H9 (cell line): ENCODE measurements at regions not wholly inside any gene's neighbourhood (a gene's known extent, or its start where the extent isn't known, plus 50 kb on each side); places are given as distances from the start of the nearest gene placed in this dataset.

ENCODE experiments used
- DNase-seq: peaks from one replicate; pipeline ENCODE4 v3.0.0-alpha.2; 2017
- H2AFZ ChIP-seq: one replicate; pipeline ENCODE4 v1.6.1; 2013; ENCODE audit warnings: mild to moderate bottlenecking, low read length, control low read depth, moderate library complexity
- H2AK5ac ChIP-seq: 2 replicates; pipeline ENCODE4 v1.6.1; 2013; ENCODE audit warnings: low read length, control low read depth, mixed read lengths; ENCODE audit not compliant: insufficient read length
- H2BK120ac ChIP-seq: one replicate; pipeline ENCODE4 v1.6.1; 2013; ENCODE audit warnings: low read depth, mild to moderate bottlenecking, low read length, control low read depth, inconsistent platforms; ENCODE audit not compliant: poor library complexity, severe bottlenecking
- H2BK12ac ChIP-seq: 2 replicates; pipeline ENCODE4 v1.6.1; 2013; ENCODE audit warnings: low read length, control low read depth, mixed read lengths, low read depth; ENCODE audit not compliant: insufficient read length
- H2BK15ac ChIP-seq: 2 replicates; pipeline ENCODE4 v1.6.1; 2013; ENCODE audit warnings: low read depth, low read length, control low read depth
- H2BK20ac ChIP-seq: one replicate; pipeline ENCODE4 v1.6.1; 2013; ENCODE audit warnings: low read depth, mild to moderate bottlenecking, low read length, control low read depth, inconsistent platforms; ENCODE audit not compliant: poor library complexity, severe bottlenecking
- H2BK5ac ChIP-seq: 2 replicates; pipeline ENCODE4 v1.6.1; 2013; ENCODE audit warnings: low read length, control low read depth, mixed read lengths; ENCODE audit not compliant: insufficient read length
- H3K14ac ChIP-seq: 2 replicates; pipeline ENCODE4 v1.6.1; 2013; ENCODE audit warnings: low read length, control low read depth; ENCODE audit not compliant: insufficient read depth
- H3K18ac ChIP-seq: 2 replicates; pipeline ENCODE4 v1.6.1; 2013; ENCODE audit warnings: low read depth, mild to moderate bottlenecking, mixed read lengths, low read length, control low read depth; ENCODE audit not compliant: insufficient read length
- H3K23ac ChIP-seq: 2 replicates; pipeline ENCODE4 v1.6.1; 2013; ENCODE audit warnings: low read length, control low read depth, mixed read lengths, low read depth; ENCODE audit not compliant: insufficient read length
- H3K23me2 ChIP-seq: 2 replicates; pipeline ENCODE4 v1.6.1; 2013; ENCODE audit warnings: low read depth, mild to moderate bottlenecking, mixed read lengths, low read length, control low read depth; ENCODE audit not compliant: insufficient read length, poor library complexity, severe bottlenecking
- H3K27ac ChIP-seq: 2 replicates; pipeline ENCODE4 v1.5.1; 2013; ENCODE audit warnings: low read length, control low read depth, mixed read lengths, low read depth; ENCODE audit not compliant: insufficient read length
- H3K27me3 ChIP-seq: 2 replicates; pipeline ENCODE4 v1.6.1; 2013; ENCODE audit warnings: low read length, control low read depth, inconsistent platforms; ENCODE audit not compliant: insufficient read depth
- H3K4ac ChIP-seq: 2 replicates; pipeline ENCODE4 v1.6.1; 2013; ENCODE audit warnings: low read depth, mild to moderate bottlenecking, control low read depth, inconsistent platforms, low read length, moderate library complexity
- H3K4me1 ChIP-seq: 2 replicates; pipeline ENCODE4 v1.6.1; 2013; ENCODE audit warnings: low read length, control low read depth, inconsistent platforms; ENCODE audit not compliant: insufficient read depth
- H3K4me2 ChIP-seq: 2 replicates; pipeline ENCODE4 v1.6.1; 2013; ENCODE audit warnings: low read length, control low read depth, mixed read lengths; ENCODE audit not compliant: insufficient read length, insufficient read depth
- H3K56ac ChIP-seq: 2 replicates; pipeline ENCODE4 v1.6.1; 2013; ENCODE audit warnings: low read depth, mild to moderate bottlenecking, mixed read lengths, low read length, control low read depth; ENCODE audit not compliant: insufficient read length
- H3K79me1 ChIP-seq: 2 replicates; pipeline ENCODE4 v1.6.1; 2013; ENCODE audit warnings: low read depth, mild to moderate bottlenecking, moderate library complexity, low read length, control low read depth, inconsistent platforms; ENCODE audit not compliant: insufficient read depth, poor library complexity, severe bottlenecking
- H3K79me2 ChIP-seq: 2 replicates; pipeline ENCODE4 v1.6.1; 2013; ENCODE audit warnings: low read length, control low read depth, inconsistent platforms; ENCODE audit not compliant: insufficient read depth
- H3K9ac ChIP-seq: 2 replicates; pipeline ENCODE4 v1.6.1; 2013; ENCODE audit warnings: low read length, control low read depth, mixed read lengths; ENCODE audit not compliant: insufficient read length; ENCODE audit errors: extremely low read depth
- H3K9me3 ChIP-seq: one replicate; pipeline ENCODE4 v1.6.1; 2013; ENCODE audit warnings: low read depth, low read length, inconsistent platforms; ENCODE audit not compliant: control insufficient read depth
- H3T11ph ChIP-seq: one replicate; pipeline ENCODE4 v1.6.1; 2013; ENCODE audit warnings: mild to moderate bottlenecking, low read length, control low read depth, inconsistent platforms
- H4K20me1 ChIP-seq: one replicate; pipeline ENCODE4 v1.6.1; 2013; ENCODE audit not compliant: control insufficient read depth, insufficient read length, insufficient read depth
- H4K5ac ChIP-seq: 2 replicates; pipeline ENCODE4 v1.6.1; 2013; ENCODE audit warnings: low read depth, mild to moderate bottlenecking, mixed read lengths, low read length, control low read depth; ENCODE audit not compliant: insufficient read length
- H4K8ac ChIP-seq: replicated peaks from 2 replicates; pipeline ENCODE4 v1.6.1; 2013; ENCODE audit warnings: low read length, control low read depth, mixed read lengths, low read depth; ENCODE audit not compliant: insufficient read length
- H4K91ac ChIP-seq: 2 replicates; pipeline ENCODE4 v1.6.1; 2013; ENCODE audit warnings: low read depth, mild to moderate bottlenecking, moderate library complexity, mixed read lengths, low read length, control low read depth; ENCODE audit not compliant: insufficient read length
- H3K27ac Mint-ChIP-seq, 3 experiments: 2 replicates in 2 of 3; 3 replicates in 1 of 3; pipeline ENCODE4 v1.8.0; 2020 to 2021; ENCODE audit warnings: mixed read lengths in 3 of 3, mild to moderate bottlenecking in 1 of 3, moderate library complexity in 1 of 3
- H3K27me3 Mint-ChIP-seq: 2 replicates; pipeline ENCODE4 v1.8.0; 2021; ENCODE audit warnings: low read depth, mild to moderate bottlenecking, moderate library complexity, mixed read lengths
- H3K36me3 Mint-ChIP-seq, 3 experiments: 2 replicates in 2 of 3; 3 replicates in 1 of 3; pipeline ENCODE4 v1.8.0; 2020 to 2021; ENCODE audit warnings: low read depth in 3 of 3, mixed read lengths in 3 of 3; ENCODE audit not compliant: insufficient read depth in 1 of 3
- H3K4me1 Mint-ChIP-seq, 2 experiments: 2 replicates each; pipeline ENCODE4 v1.8.0; 2020; ENCODE audit warnings: mixed read lengths in 2 of 2
- H3K4me3 Mint-ChIP-seq, 2 experiments: 2 replicates in 1 of 2; 3 replicates in 1 of 2; pipeline ENCODE4 v1.8.0; 2020 to 2021; ENCODE audit warnings: mild to moderate bottlenecking in 2 of 2, mixed read lengths in 2 of 2, moderate library complexity in 1 of 2
- H3K9me3 Mint-ChIP-seq, 2 experiments: 2 replicates in 1 of 2; 3 replicates in 1 of 2; pipeline ENCODE4 v1.8.0; 2020; ENCODE audit warnings: mild to moderate bottlenecking in 2 of 2, mixed read lengths in 2 of 2, moderate library complexity in 1 of 2
- WGBS: extraction: QIAGEN DNeasy Blood & Tissue Kit; methylation state at CpG from one replicate; pipeline ENCODE4 v1.1.7; 2013; ENCODE audit warnings: missing lambda C conversion rate, low lambda C conversion rate, mixed read lengths; ENCODE audit not compliant: insufficient read length; ENCODE audit errors: extremely low coverage; 5-methylcytosine and 5-hydroxymethylcytosine counted together
- TF ChIP-seq, protein P1 (sequence below): fragments of 200-600 bp; sonication (generic); conservative IDR thresholded peaks from 3 replicates; pipeline ENCODE4 v1.8.0; 2021; ENCODE audit warnings: antibody characterized with exemption, mild to moderate bottlenecking

DNA sequence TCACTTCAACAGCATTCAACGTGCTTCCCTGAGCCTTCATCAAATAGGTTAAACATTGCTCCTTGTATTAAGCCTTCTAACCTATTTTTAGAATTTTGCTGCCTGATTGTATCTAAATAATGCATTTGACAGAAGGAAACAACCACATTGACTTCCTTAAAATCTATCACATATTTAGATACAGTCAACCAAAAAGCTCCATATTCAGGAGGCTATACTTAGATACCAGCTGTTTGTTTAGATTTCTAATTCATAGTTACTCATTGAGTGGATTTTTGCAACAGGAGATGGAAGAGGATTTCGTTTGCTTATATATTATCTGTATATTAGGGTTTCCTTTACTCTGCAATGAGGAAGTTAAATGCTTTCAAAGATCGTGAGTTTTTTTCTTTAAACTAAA, 241.1 kb upstream of the PPP1R2C start:
- Histone ChIP-seq H3K27ac (no peak overlapping the region), H3K4me2 (no peak overlapping the region)

More for the DNA sequence above, 241.1 kb upstream of the PPP1R2C start:
- Mint-ChIP-seq H3K4me3 (no peak overlapping the region), H3K9me3 (peaks cover 33 to 76% of the 10 kb centered on the region in 2 experiments), H3K36me3 (peaks cover 27 to 57% (median 37%) of the 10 kb centered on the region in 3 experiments), H3K27me3 (no peaks in the 10 kb centered on the region), H3K27ac (no peak overlapping the region), H3K4me1 (peaks cover 7 to 11% of the 10 kb centered on the region in 2 experiments)
- H2BK15ac ChIP-seq: no peak overlapping the region
- no peaks in the 10 kb centered on the region for H3K23me2 ChIP-seq
- no peak overlapping the region for H3K23ac ChIP-seq
- no peak overlapping the region for H3T11ph ChIP-seq
- H3K9me3 ChIP-seq: no peaks in the 10 kb centered on the region
- no peak overlapping the region for H2AK5ac ChIP-seq
- H4K91ac ChIP-seq: no peak overlapping the region
- no peak overlapping the region for H3K4ac ChIP-seq
- H4K8ac ChIP-seq: no peak overlapping the region
- no peaks in the 10 kb centered on the region for H3K79me2 ChIP-seq
- no peak overlapping the region for H2BK12ac ChIP-seq
- no peaks in the 10 kb centered on the region for H4K20me1 ChIP-seq
- H2BK120ac ChIP-seq: no peak overlapping the region
- no peak overlapping the region for H2AFZ ChIP-seq
- H2BK5ac ChIP-seq: no peak overlapping the region
- TF ChIP-seq, protein P1, sequence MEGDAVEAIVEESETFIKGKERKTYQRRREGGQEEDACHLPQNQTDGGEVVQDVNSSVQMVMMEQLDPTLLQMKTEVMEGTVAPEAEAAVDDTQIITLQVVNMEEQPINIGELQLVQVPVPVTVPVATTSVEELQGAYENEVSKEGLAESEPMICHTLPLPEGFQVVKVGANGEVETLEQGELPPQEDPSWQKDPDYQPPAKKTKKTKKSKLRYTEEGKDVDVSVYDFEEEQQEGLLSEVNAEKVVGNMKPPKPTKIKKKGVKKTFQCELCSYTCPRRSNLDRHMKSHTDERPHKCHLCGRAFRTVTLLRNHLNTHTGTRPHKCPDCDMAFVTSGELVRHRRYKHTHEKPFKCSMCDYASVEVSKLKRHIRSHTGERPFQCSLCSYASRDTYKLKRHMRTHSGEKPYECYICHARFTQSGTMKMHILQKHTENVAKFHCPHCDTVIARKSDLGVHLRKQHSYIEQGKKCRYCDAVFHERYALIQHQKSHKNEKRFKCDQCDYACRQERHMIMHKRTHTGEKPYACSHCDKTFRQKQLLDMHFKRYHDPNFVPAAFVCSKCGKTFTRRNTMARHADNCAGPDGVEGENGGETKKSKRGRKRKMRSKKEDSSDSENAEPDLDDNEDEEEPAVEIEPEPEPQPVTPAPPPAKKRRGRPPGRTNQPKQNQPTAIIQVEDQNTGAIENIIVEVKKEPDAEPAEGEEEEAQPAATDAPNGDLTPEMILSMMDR: no peak
- H3K4me1 ChIP-seq: no peaks in the 10 kb centered on the region
- H3K79me1 ChIP-seq: no peaks in the 10 kb centered on the region
- H3K27me3 ChIP-seq: no peaks in the 10 kb centered on the region
- no peak overlapping the region for H3K18ac ChIP-seq
- H4K5ac ChIP-seq: no peak overlapping the region
- no peak overlapping the region for H3K56ac ChIP-seq
- WGBS: no CpG with 5 or more reads among the region's 3 CpGs
- H2BK20ac ChIP-seq: no peak overlapping the region
- no peak overlapping the region for H3K14ac ChIP-seq
- DNase-seq: no peak
- H3K9ac ChIP-seq: no peak overlapping the region
